Peyer's patch (tissue), 4 donors: ENCODE measurements at regions not wholly inside any gene's neighbourhood (a gene's known extent, or its start where the extent isn't known, plus 50 kb on each side); places are given as distances from the start of the nearest gene placed in this dataset.

Experiments
- DNase-seq, 3 donors: peaks; one replicate each; pipeline ENCODE4 v3.0.0-alpha.2; 2017 to 2019
- H3K27ac ChIP-seq, 4 donors: fragments of 200-600 bp; sonication (generic); one replicate each; pipeline ENCODE4 v1.5.1; 2016 to 2019
- H3K27me3 ChIP-seq, 2 donors: fragments of 200-600 bp; sonication (generic); one replicate each; pipeline ENCODE4 v1.5.1; 2019
- H3K36me3 ChIP-seq, 3 donors: fragments of 200-600 bp; sonication (generic); one replicate each; pipeline ENCODE4 v1.5.1; 2016 to 2019
- H3K4me1 ChIP-seq, 4 donors: fragments of 200-600 bp; sonication (generic); one replicate each; pipeline ENCODE4 v1.5.1; 2016 to 2019
- H3K4me3 ChIP-seq, 4 donors: fragments of 200-600 bp; sonication (generic); 1 replicate in 3 of 4; 2 replicates in 1 of 4; pipeline ENCODE4 v1.5.1; 2016 to 2019; ENCODE audit warnings: mild to moderate bottlenecking in 1 of 4
- H3K9me3 ChIP-seq, 4 donors: fragments of 200-600 bp; sonication (generic); one replicate each; pipeline ENCODE4 v1.5.1; 2016 to 2019; ENCODE audit warnings: mild to moderate bottlenecking in 1 of 4
- POLR2A ChIP-seq, 2 donors: fragments of 450-650 bp; IDR thresholded peaks; one replicate each; pipeline ENCODE4 v1.5.1; 2017; ENCODE audit warnings: antibody characterized with exemption in 2 of 2, mild to moderate bottlenecking in 2 of 2, moderate library complexity in 2 of 2
- TF ChIP-seq, protein P1 (sequence below), 6 experiments: fragments of 450-650 bp in 4 of 6; fragments of 200-600 bp in 2 of 6; sonication (generic) in 1 of 6; IDR thresholded peaks; one replicate each; pipeline ENCODE4 v1.5.1; 2017 to 2019; ENCODE audit warnings: antibody characterized with exemption in 6 of 6, mild to moderate bottlenecking in 3 of 6, moderate library complexity in 1 of 6

DNA sequence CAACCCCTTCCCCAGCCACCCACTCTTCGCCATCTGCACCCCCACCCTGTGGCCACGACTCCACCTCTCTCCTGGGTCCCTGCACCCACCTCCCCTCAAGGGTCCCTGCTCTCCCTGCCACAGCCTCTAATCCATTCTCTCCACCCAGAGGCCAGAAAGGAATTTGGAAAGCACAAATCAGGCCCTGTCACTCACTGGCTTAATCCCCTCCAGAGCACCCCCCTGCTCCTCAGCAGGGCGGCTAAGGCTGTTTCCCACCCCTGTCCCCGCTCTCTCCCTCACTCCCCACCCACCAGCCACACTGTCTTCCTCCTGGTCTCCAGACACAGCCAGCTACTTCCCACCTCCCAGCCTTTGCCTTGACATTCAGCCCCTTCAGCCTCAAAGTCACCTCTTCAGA, 150.0 kb upstream of the LINGO1 start:
- no peak for DNase-seq
- TF ChIP-seq, protein P1, sequence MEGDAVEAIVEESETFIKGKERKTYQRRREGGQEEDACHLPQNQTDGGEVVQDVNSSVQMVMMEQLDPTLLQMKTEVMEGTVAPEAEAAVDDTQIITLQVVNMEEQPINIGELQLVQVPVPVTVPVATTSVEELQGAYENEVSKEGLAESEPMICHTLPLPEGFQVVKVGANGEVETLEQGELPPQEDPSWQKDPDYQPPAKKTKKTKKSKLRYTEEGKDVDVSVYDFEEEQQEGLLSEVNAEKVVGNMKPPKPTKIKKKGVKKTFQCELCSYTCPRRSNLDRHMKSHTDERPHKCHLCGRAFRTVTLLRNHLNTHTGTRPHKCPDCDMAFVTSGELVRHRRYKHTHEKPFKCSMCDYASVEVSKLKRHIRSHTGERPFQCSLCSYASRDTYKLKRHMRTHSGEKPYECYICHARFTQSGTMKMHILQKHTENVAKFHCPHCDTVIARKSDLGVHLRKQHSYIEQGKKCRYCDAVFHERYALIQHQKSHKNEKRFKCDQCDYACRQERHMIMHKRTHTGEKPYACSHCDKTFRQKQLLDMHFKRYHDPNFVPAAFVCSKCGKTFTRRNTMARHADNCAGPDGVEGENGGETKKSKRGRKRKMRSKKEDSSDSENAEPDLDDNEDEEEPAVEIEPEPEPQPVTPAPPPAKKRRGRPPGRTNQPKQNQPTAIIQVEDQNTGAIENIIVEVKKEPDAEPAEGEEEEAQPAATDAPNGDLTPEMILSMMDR (IDR thresholded peaks at IDR 0.05): no peak
- TF ChIP-seq POLR2A (IDR thresholded peaks at IDR 0.05): no peak
- Histone ChIP-seq H3K27me3 (no peaks in the 10 kb centered on the region), H3K9me3 (peaks cover 0 to 16% (median 0%) of the 10 kb centered on the region in 4 donors), H3K27ac (no peak overlapping the region), H3K36me3 (no peaks in the 10 kb centered on the region), H3K4me3 (no peak overlapping the region), H3K4me1 (no peaks in the 10 kb centered on the region)

DNA sequence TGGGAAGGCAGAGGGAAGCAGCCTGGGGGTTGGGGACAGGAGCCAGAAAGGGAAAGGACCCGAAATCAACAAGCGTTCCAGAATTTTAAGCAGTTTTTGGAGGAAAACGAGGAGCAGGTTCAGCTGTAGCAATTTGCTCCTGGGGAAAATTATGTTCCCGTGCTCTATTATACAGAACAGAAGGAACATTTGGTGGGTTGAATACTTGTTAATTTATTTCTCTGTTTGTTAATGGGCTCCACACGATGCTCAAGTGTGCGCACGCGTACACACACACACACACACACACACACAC, 149.2 kb upstream of the LINGO1 start:
- no peak overlapping the region for H3K27ac ChIP-seq
- DNase-seq: no peak
- peaks cover 0 to 16% (median 0%) of the 10 kb centered on the region in 4 donors for H3K9me3 ChIP-seq
- no peak overlapping the region for H3K4me3 ChIP-seq
- H3K27me3 ChIP-seq: no peaks in the 10 kb centered on the region
- TF ChIP-seq POLR2A (IDR thresholded peaks at IDR 0.05): no peak
- TF ChIP-seq, protein P1 (IDR thresholded peaks at IDR 0.05): no peak
- H3K36me3 ChIP-seq: no peaks in the 10 kb centered on the region
- H3K4me1 ChIP-seq: no peaks in the 10 kb centered on the region

DNA sequence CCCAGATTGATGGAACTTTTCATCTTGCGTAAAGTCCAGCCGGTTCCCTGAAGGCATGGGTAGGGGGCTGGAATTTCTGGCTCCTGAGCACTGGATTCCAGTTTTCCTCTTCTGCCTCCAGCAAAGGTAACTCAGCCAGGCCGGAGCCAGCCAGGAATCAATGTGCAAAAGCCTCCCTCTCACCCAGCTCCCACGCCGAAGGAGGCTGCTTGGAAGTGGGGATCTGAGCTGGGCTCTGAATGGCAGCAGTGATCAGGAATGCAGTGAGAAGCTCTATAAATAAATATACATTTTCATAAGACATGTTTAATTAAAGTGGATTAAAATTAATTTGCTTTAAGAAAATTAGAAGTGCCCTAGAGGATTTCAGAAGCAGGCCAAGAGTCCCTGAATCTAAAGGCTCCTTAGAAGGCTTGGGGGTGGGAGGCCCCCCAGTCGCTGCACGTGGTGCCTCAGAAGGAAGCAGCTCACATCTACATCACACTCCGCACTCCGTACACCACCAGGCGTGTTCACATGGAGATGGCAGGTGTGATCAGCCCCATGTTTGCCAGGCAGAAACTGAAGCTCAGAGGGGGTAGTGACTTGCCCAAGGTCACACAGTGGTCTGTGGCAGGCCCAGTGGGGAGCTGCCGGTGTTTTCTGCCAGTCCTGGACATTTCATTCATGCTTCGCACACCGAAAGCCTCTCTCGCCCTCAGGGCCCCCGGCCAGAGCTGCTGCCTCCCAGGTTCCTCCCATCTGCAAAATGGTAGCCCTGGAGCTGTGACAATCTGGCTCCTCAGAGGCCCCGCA, 148.6 kb upstream of the LINGO1 start:
- no peak for DNase-seq
- H3K4me3 ChIP-seq: no peak overlapping the region

DNA sequence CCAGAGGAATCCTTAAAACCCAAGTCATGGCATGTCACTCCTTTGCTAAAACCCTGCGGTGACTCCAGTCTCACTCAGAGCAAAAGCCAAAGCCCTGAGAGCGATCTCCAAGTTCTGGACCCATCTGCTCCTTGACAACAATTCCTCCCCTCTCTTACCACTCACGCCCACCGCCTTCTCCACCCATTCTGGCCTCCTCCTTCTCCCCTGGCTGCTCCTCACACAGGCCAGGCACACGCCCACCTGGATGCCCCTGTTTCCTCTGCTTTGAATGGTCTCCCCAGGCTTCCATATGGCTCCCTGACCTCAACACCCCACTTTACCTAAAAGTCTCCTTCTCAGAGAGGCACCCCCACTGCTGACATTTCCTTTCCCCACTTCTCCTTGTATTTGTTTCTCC, 146.1 kb upstream of the LINGO1 start:
- no peaks in the 10 kb centered on the region for H3K4me1 ChIP-seq
- no peak overlapping the region for H3K27ac ChIP-seq
- H3K4me3 ChIP-seq: no peak overlapping the region
- DNase-seq: no peak
- H3K27me3 ChIP-seq: no peaks in the 10 kb centered on the region
- TF ChIP-seq, protein P1 (IDR thresholded peaks at IDR 0.05): no peak
- TF ChIP-seq POLR2A (IDR thresholded peaks at IDR 0.05): no peak
- H3K36me3 ChIP-seq: no peaks in the 10 kb centered on the region
- peaks cover 0 to 11% (median 0%) of the 10 kb centered on the region in 4 donors for H3K9me3 ChIP-seq

More for the DNA sequence above, 148.6 kb upstream of the LINGO1 start:
- no peak for TF ChIP-seq POLR2A (IDR thresholded peaks at IDR 0.05)
- TF ChIP-seq, protein P1 (IDR thresholded peaks at IDR 0.05): no peak
- no peaks in the 10 kb centered on the region for H3K36me3 ChIP-seq
- H3K9me3 ChIP-seq: peaks cover 0 to 16% (median 0%) of the 10 kb centered on the region in 4 donors
- H3K4me1 ChIP-seq: no peaks in the 10 kb centered on the region
- no peak overlapping the region for H3K27ac ChIP-seq
- H3K27me3 ChIP-seq: no peaks in the 10 kb centered on the region

DNA sequence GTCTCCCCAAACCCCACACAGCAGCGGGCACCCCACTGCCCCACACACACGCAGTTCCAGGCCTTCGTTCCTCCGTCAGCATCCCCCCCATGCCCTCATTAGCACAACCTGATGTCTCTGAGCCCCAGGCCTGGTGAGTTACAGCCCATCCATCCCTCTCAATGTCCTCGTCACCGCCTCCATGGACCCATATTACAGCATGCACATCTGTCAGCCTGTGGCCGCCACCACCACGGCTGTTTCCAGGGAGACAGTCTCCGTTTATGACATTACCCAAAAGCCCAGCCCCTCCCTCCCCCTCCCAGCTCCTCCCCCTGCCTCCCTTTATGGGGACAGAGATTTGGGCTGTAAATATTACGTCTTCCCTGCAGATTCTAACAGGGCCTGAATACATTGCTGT, 143.1 kb upstream of the LINGO1 start:
- Histone ChIP-seq H3K36me3 (no peaks in the 10 kb centered on the region), H3K4me1 (no peaks in the 10 kb centered on the region), H3K4me3 (no peak overlapping the region), H3K9me3 (peaks cover 0 to 11% (median 0%) of the 10 kb centered on the region in 4 donors), H3K27me3 (no peaks in the 10 kb centered on the region), H3K27ac (no peak overlapping the region)
- no peak for DNase-seq
- no peak for TF ChIP-seq POLR2A (IDR thresholded peaks at IDR 0.05)
- TF ChIP-seq, protein P1 (IDR thresholded peaks at IDR 0.05): no peak
